ENCODE measurements at regions not wholly inside any gene's neighbourhood (a gene's known extent, or its start where the extent isn't known, plus 50 kb on each side); places are given as distances from the start of the nearest gene placed in this dataset.

- Histone ChIP-seq H3K27me3 (replicated peaks; ENCODE audit: insufficient read depth) (no peaks in the 10 kb centered on the region), H3K9me3 (no peaks in the 10 kb centered on the region), H3K36me3 (no peaks in the 10 kb centered on the region), H3K4me1 (ENCODE audit: control insufficient read depth in 1 of 2, low read depth in 2 of 2) (peaks cover 7 to 13% of the 10 kb centered on the region in 2 donors), H3K27ac (peak overlapping the region in 1 of 2 donors; percentile 37), H3K4me3 (no peak overlapping the region)
- TF ChIP-seq CTCF (IDR thresholded peaks at IDR 0.05), result no peak
- DNase-seq (ENCODE audit: low spot score), result no peak
- ATAC-seq (ENCODE audit: insufficient number of reproducible peaks, low FRiP score, low read depth), result no peak
Observed at GRCh38 chr5:115736690-115737005, 79.8 kb downstream of the CDO1 start.

- H3K27me3 ChIP-seq (replicated peaks; ENCODE audit: insufficient read depth), result no peaks in the 10 kb centered on the region
- H3K9me3 ChIP-seq, result no peaks in the 10 kb centered on the region
- ATAC-seq (ENCODE audit: insufficient number of reproducible peaks, low FRiP score, low read depth) (no peak), DNase-seq (ENCODE audit: low spot score) (no peak)
- no peak overlapping the region for H3K4me3 ChIP-seq
- no peaks in the 10 kb centered on the region for H3K36me3 ChIP-seq
- no peak for TF ChIP-seq CTCF (IDR thresholded peaks at IDR 0.05)
- H3K4me1 ChIP-seq (ENCODE audit: control insufficient read depth in 1 of 2, low read depth in 2 of 2), result peaks cover 7 to 13% of the 10 kb centered on the region in 2 donors
- peak overlapping the region in 1 of 2 donors; percentile 37 for H3K27ac ChIP-seq
Observed at GRCh38 chr5:115736004-115736689, 80.3 kb downstream of the CDO1 start.

- Histone ChIP-seq H3K4me1 (ENCODE audit: control insufficient read depth in 1 of 2, low read depth in 2 of 2) (peaks cover 7 to 13% of the 10 kb centered on the region in 2 donors), H3K36me3 (no peaks in the 10 kb centered on the region), H3K4me3 (no peak overlapping the region), H3K27ac (peak overlapping the region in 1 of 2 donors; percentile 37), H3K27me3 (replicated peaks; ENCODE audit: insufficient read depth) (no peaks in the 10 kb centered on the region), H3K9me3 (no peaks in the 10 kb centered on the region)
- DNase-seq (ENCODE audit: low spot score) (no peak), ATAC-seq (ENCODE audit: insufficient number of reproducible peaks, low FRiP score, low read depth) (no peak)
- TF ChIP-seq CTCF (IDR thresholded peaks at IDR 0.05), result no peak
Observed at GRCh38 chr5:115735108-115735998, 81.1 kb downstream of the CDO1 start.

GRCh38 chr5:115733607-115734006 is 82.9 kb downstream of the CDO1 start:
- H3K27me3 ChIP-seq (replicated peaks; ENCODE audit: insufficient read depth), result no peaks in the 10 kb centered on the region
- H3K4me3 ChIP-seq, result no peak overlapping the region
- ATAC-seq (ENCODE audit: insufficient number of reproducible peaks, low FRiP score, low read depth), result no peak
- peaks cover 7 to 13% of the 10 kb centered on the region in 2 donors for H3K4me1 ChIP-seq (ENCODE audit: control insufficient read depth in 1 of 2, low read depth in 2 of 2)
- no peak for TF ChIP-seq CTCF (IDR thresholded peaks at IDR 0.05)
- H3K27ac ChIP-seq, result no peak overlapping the region
- no peaks in the 10 kb centered on the region for H3K36me3 ChIP-seq
- H3K9me3 ChIP-seq, result no peaks in the 10 kb centered on the region
- DNase-seq (ENCODE audit: low spot score), result no peak

GRCh38 chr5:115732026-115732425 is 84.4 kb downstream of the CDO1 start:
- ATAC-seq (ENCODE audit: insufficient number of reproducible peaks, low FRiP score, low read depth), result no peak
- no peak for TF ChIP-seq CTCF (IDR thresholded peaks at IDR 0.05)
- H3K4me3 ChIP-seq, result no peak overlapping the region

More at GRCh38 chr5:115732026-115732425, 84.4 kb downstream of the CDO1 start:
- Histone ChIP-seq H3K4me1 (ENCODE audit: control insufficient read depth in 1 of 2, low read depth in 2 of 2) (peaks cover 7 to 13% of the 10 kb centered on the region in 2 donors), H3K36me3 (no peaks in the 10 kb centered on the region), H3K27me3 (replicated peaks; ENCODE audit: insufficient read depth) (no peaks in the 10 kb centered on the region), H3K27ac (no peak overlapping the region), H3K9me3 (no peaks in the 10 kb centered on the region)
- no peak for DNase-seq (ENCODE audit: low spot score)
